PC-3 (cell line): ENCODE measurements at regions not wholly inside any gene's neighbourhood (a gene's known extent, or its start where the extent isn't known, plus 50 kb on each side); places are given as distances from the start of the nearest gene placed in this dataset.

Source experiments
- CTCF ChIP-seq: fragments of 300-600 bp; sonication (generic); conservative IDR thresholded peaks from 2 replicates; pipeline ENCODE4 v1.5.1; 2017; ENCODE audit warnings: antibody characterized with exemption, low read depth, mild to moderate bottlenecking, low read length
- EZH2 ChIP-seq: fragments of 300-600 bp; sonication (generic); IDR thresholded peaks from one replicate; pipeline ENCODE4 v1.6.1; 2017; ENCODE audit warnings: antibody characterized with exemption, mild to moderate bottlenecking, low read length; ENCODE audit not compliant: unreplicated experiment

- TF ChIP-seq CTCF (no peak), EZH2 (no peak)
These were observed 166.7 kb downstream of the TINAG start for GRCh38 chr6:54474898-54475297.
